A673 (cell line): ENCODE measurements at regions not wholly inside any gene's neighbourhood (a gene's known extent, or its start where the extent isn't known, plus 50 kb on each side); places are given as distances from the start of the nearest gene placed in this dataset.

ENCODE experiments used
- CTCF ChIP-seq: fragments of 300-800, 200-600 bp; sonication (generic); conservative IDR thresholded peaks from 2 replicates; pipeline ENCODE4 v1.5.1; 2017; ENCODE audit warnings: low read depth, mild to moderate bottlenecking, antibody characterized with exemption, low read length, moderate library complexity, mixed read lengths
- EZH2 ChIP-seq: fragments of 200-600 bp; sonication (generic); IDR thresholded peaks from 2 replicates; pipeline ENCODE4 v1.6.1; 2017; ENCODE audit warnings: borderline replicate concordance, low read depth, mild to moderate bottlenecking, mixed read lengths, antibody characterized with exemption, low read length; ENCODE audit not compliant: poor library complexity, severe bottlenecking

GRCh38 chr12:87491089-87491488, 538.1 kb downstream of the C12orf50 start:
- no peak for TF ChIP-seq CTCF
- TF ChIP-seq EZH2 = no peak
